ENCODE measurements at regions not wholly inside any gene's neighbourhood (a gene's known extent, or its start where the extent isn't known, plus 50 kb on each side); places are given as distances from the start of the nearest gene placed in this dataset.

DNA sequence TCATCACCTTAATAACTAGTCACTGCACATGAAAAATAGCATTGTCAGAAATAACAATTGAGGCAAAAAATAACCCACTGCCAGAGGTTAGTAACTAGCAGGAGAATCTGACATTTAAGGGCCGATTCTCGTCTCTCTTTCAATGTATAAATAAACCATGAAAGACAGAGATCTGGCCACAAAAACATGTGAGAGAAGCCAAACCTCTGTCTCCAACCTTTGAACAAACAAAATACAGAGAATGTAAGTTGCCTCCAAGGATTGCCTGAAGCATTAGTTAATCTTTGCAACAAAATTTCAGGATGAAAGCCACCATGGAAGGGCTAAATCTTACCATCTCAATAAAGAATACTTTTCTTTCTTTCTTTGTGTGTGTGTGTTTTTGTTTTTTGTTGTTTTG lies 257.4 kb upstream of the TMTC1 start:
- Histone ChIP-seq H3K4me1 (ENCODE audit: insufficient read depth) (no peaks in the 10 kb centered on the region), H3K36me3 (no peaks in the 10 kb centered on the region), H3K4me3 (no peak overlapping the region), H3K9me3 (no peaks in the 10 kb centered on the region), H3K27ac (no peak overlapping the region), H3K27me3 (no peaks in the 10 kb centered on the region)
- TF ChIP-seq, protein P1, sequence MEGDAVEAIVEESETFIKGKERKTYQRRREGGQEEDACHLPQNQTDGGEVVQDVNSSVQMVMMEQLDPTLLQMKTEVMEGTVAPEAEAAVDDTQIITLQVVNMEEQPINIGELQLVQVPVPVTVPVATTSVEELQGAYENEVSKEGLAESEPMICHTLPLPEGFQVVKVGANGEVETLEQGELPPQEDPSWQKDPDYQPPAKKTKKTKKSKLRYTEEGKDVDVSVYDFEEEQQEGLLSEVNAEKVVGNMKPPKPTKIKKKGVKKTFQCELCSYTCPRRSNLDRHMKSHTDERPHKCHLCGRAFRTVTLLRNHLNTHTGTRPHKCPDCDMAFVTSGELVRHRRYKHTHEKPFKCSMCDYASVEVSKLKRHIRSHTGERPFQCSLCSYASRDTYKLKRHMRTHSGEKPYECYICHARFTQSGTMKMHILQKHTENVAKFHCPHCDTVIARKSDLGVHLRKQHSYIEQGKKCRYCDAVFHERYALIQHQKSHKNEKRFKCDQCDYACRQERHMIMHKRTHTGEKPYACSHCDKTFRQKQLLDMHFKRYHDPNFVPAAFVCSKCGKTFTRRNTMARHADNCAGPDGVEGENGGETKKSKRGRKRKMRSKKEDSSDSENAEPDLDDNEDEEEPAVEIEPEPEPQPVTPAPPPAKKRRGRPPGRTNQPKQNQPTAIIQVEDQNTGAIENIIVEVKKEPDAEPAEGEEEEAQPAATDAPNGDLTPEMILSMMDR (IDR thresholded peaks at IDR 0.05), result no peak
- TF ChIP-seq EP300 (IDR thresholded peaks at IDR 0.05) (no peak), POLR2A (IDR thresholded peaks at IDR 0.05) (no peak)
- WGBS, 3 donors, result 10 to 41% (median 25%) methylated on average over 2 of the region's 2 CpGs
- no peak for DNase-seq
- intact Hi-C loops (cut with DNase I), result no loop called here

DNA sequence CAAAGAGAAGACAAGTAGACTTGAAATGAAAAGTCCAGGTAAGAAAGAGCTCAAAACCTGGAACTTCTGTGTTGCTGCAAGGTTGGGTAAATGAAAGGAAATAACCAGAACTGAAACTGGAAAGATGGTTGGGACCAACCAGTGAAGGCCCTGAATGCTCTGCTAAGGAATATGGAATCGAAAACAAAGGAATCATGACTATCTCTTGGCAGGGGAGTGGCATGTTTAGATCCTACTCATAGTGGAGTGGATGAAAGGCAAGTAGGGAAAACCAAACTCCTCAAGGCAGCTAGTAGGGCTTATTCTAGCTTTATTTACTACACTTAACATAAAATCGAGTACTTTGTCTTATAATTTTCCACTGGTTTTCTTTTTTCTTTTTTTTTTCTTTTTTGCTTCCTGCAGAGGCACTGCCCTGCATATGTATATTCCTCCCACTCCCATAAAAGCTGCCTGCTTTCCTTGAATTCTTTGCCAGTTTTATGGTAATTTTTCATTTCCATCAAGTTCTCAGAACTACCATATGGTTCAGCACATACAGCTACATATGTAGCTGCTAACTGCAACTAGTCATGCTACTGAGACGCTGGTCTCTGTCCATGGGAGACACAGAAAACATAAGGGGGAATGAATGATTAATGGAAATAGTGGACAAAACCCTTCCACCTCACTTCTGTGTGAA lies 247.1 kb upstream of the TMTC1 start:
- no peaks in the 10 kb centered on the region for H3K4me1 ChIP-seq (ENCODE audit: insufficient read depth)
- no peaks in the 10 kb centered on the region for H3K9me3 ChIP-seq
- no peak for DNase-seq
- TF ChIP-seq, protein P1 (IDR thresholded peaks at IDR 0.05), result no peak
- no peak for TF ChIP-seq EP300 (IDR thresholded peaks at IDR 0.05)
- no peak for TF ChIP-seq POLR2A (IDR thresholded peaks at IDR 0.05)
- H3K27ac ChIP-seq, result no peak overlapping the region
- H3K4me3 ChIP-seq, result no peak overlapping the region
- H3K27me3 ChIP-seq, result no peaks in the 10 kb centered on the region
- no peaks in the 10 kb centered on the region for H3K36me3 ChIP-seq
- 82 to 88% (median 84%) methylated on average over 3 of the region's 3 CpGs for WGBS, 3 donors
- intact Hi-C loops (cut with DNase I), result no loop called here

DNA sequence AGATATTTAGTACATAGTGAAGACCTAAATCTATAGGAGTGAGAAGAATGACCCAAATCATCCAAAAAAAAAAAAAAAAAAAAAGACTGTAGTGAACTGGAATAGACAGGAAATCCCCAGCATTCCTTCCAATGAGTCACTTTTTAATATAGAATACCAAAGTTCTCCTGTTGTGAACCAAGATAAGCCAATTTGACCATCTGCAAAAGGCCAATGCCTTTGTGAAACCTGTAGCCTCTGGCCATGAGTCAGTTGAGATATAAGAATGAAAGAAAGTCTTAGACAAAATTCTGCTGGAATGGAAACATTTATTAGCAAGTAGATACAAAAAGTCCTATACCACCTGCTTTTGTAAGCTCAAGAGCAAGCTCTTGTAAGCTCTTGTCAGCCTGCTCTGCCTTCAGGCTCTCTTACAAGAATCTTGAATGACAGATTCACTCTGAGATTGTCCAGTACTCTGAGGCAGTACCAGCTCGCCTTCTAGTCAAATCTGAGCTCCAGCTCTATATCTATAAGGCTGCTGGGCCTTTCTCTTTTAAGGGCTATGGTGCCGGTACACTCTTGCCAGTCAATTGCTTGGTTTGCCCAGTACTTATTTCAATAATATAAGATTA lies 243.0 kb upstream of the TMTC1 start:
- intact Hi-C loops (cut with DNase I), result no loop called here
- Histone ChIP-seq H3K36me3 (no peaks in the 10 kb centered on the region), H3K9me3 (no peaks in the 10 kb centered on the region), H3K27me3 (no peaks in the 10 kb centered on the region), H3K4me1 (ENCODE audit: insufficient read depth) (peaks cover 2% of the 10 kb centered on the region), H3K27ac (no peak overlapping the region), H3K4me3 (no peak overlapping the region)
- WGBS, 3 donors, result 93 to 98% (median 94%) methylated on average over 2 of the region's 2 CpGs
- no peak for DNase-seq
- TF ChIP-seq POLR2A (IDR thresholded peaks at IDR 0.05) (no peak), EP300 (IDR thresholded peaks at IDR 0.05) (no peak)
- TF ChIP-seq, protein P1 (IDR thresholded peaks at IDR 0.05), result no peak

DNA sequence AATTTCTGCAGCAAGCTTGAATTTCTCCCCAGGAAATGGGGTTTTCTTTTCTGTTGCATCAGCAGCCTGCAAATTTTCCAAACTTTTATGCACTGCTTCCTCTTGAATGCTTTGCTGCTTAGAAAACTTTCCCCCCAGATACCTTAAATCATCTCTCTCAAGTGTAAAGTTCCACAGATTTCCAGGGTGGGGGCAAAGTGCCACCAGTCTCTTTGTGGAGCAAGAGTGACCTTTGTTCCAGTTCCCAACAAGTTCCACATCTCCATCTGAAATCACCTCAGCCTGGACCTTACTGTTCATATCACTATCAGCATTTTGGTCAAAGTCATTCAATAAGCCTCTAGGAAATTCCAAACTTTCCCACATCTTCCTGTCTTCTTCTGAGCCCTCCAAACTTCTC lies 241.6 kb upstream of the TMTC1 start:
- no peak for TF ChIP-seq POLR2A (IDR thresholded peaks at IDR 0.05)
- no peak for TF ChIP-seq EP300 (IDR thresholded peaks at IDR 0.05)
- TF ChIP-seq, protein P1 (IDR thresholded peaks at IDR 0.05), result no peak
- intact Hi-C loops (cut with DNase I), result no loop called here
- Histone ChIP-seq H3K36me3 (no peaks in the 10 kb centered on the region), H3K27ac (no peak overlapping the region), H3K27me3 (no peaks in the 10 kb centered on the region), H3K9me3 (no peaks in the 10 kb centered on the region), H3K4me1 (ENCODE audit: insufficient read depth) (peaks cover 2% of the 10 kb centered on the region), H3K4me3 (no peak overlapping the region)
- no peak for DNase-seq

Data from ovary (tissue), 7 donors.